ENCODE measurements at regions not wholly inside any gene's neighbourhood (a gene's known extent, or its start where the extent isn't known, plus 50 kb on each side); places are given as distances from the start of the nearest gene placed in this dataset.
A peak's percentile ranks its signal among the peaks of the same experiment; 100 is the strongest.

- intact Hi-C loops (cut with micrococcal nuclease) = no loop called here
- no peak for ATAC-seq
- DNase-seq = no peak
Measured at GRCh38 chr14:38910092-38910491, 192.9 kb downstream of the SEC23A start.

GRCh38 chr14:38904959-38905358 is 198.1 kb downstream of the SEC23A start:
- intact Hi-C loops (cut with micrococcal nuclease) = no loop called here
- DNase-seq (no peak), ATAC-seq (no peak)

- DNase-seq = no peak
- ATAC-seq = no peak
- intact Hi-C loops (cut with micrococcal nuclease) = no loop called here
Measured at GRCh38 chr14:38901791-38902190, 201.2 kb downstream of the SEC23A start.

- intact Hi-C loops (cut with micrococcal nuclease) = no loop called here
- DNase-seq = no peak
- ATAC-seq = no peak
Measured at GRCh38 chr14:38900887-38901286, 202.1 kb downstream of the SEC23A start.

- no peak for DNase-seq
- ATAC-seq = no peak
- intact Hi-C loops (cut with micrococcal nuclease) = no loop called here
Measured at GRCh38 chr14:38887696-38888095, 215.3 kb downstream of the SEC23A start.

- DNase-seq (no peak), ATAC-seq (no peak)
- intact Hi-C loops (cut with micrococcal nuclease) = no loop called here
Measured at GRCh38 chr14:38884109-38884508, 218.9 kb downstream of the SEC23A start.

GRCh38 chr14:38883127-38883526 is 219.9 kb downstream of the SEC23A start:
- ATAC-seq (no peak), DNase-seq (no peak)
- intact Hi-C loops (cut with micrococcal nuclease) = no loop called here

GRCh38 chr14:38882533-38882932 is 220.5 kb downstream of the SEC23A start:
- intact Hi-C loops (cut with micrococcal nuclease) = no loop called here

GRCh38 chr14:38880643-38881524 is 222.2 kb downstream of the SEC23A start:
- DNase-seq (no peak), ATAC-seq (no peak)
- intact Hi-C loops (cut with micrococcal nuclease) = no loop called here

More at GRCh38 chr14:38882533-38882932, 220.5 kb downstream of the SEC23A start:
- no peak for ATAC-seq
- DNase-seq = no peak

- intact Hi-C loops (cut with micrococcal nuclease) = no loop called here
- ATAC-seq = no peak
Measured at GRCh38 chr14:38877744-38878388, 225.2 kb downstream of the SEC23A start.

GRCh38 chr14:38874721-38875120 is 228.3 kb downstream of the SEC23A start:
- intact Hi-C loops (cut with micrococcal nuclease) = no loop called here
- ATAC-seq (no peak), DNase-seq (no peak)

More at GRCh38 chr14:38877744-38878388, 225.2 kb downstream of the SEC23A start:
- DNase-seq = no peak

GRCh38 chr14:38873941-38874612 is 229.0 kb downstream of the SEC23A start:
- ATAC-seq = peak; percentile 19
- intact Hi-C loops (cut with micrococcal nuclease) = no loop called here
- no peak for DNase-seq

GRCh38 chr14:38870296-38870836 is 232.7 kb downstream of the SEC23A start:
- DNase-seq (no peak), ATAC-seq (no peak)
- intact Hi-C loops (cut with micrococcal nuclease) = no loop called here

GRCh38 chr14:38868399-38869290 is 234.4 kb downstream of the SEC23A start:
- intact Hi-C loops (cut with micrococcal nuclease) = loop anchor here (5.0 to 10.0 kb wide), 2 partner anchors 144 kb away; no protein-coding TSS in a partner anchor
- no peak for ATAC-seq
- no peak for DNase-seq

- DNase-seq = peak; percentile 53
- peak; percentile 81 for ATAC-seq
- intact Hi-C loops (cut with micrococcal nuclease) = loop anchor here (5.0 to 10.0 kb wide), 2 partner anchors 143 to 145 kb away; no protein-coding TSS in a partner anchor
Measured at GRCh38 chr14:38867561-38868150, 235.4 kb downstream of the SEC23A start.

- DNase-seq (no peak), ATAC-seq (peak; percentile 48)
- intact Hi-C loops (cut with micrococcal nuclease) = loop anchor here (5.0 to 10.0 kb wide), 2 partner anchors 142 to 146 kb away; no protein-coding TSS in a partner anchor
Measured at GRCh38 chr14:38866461-38866860, 236.6 kb downstream of the SEC23A start.

- ATAC-seq (no peak), DNase-seq (no peak)
- intact Hi-C loops (cut with micrococcal nuclease) = loop anchor here (10.0 kb wide), 1 partner anchor 138 kb away; no protein-coding TSS in a partner anchor
Measured at GRCh38 chr14:38862366-38862765, 240.7 kb downstream of the SEC23A start.

- intact Hi-C loops (cut with micrococcal nuclease) = loop anchor here (10.0 kb wide), 1 partner anchor 136 kb away; no protein-coding TSS in a partner anchor
- no peak for ATAC-seq
- no peak for DNase-seq
Measured at GRCh38 chr14:38860530-38860929, 242.5 kb downstream of the SEC23A start.
